ENCODE measurements at regions not wholly inside any gene's neighbourhood (a gene's known extent, or its start where the extent isn't known, plus 50 kb on each side); places are given as distances from the start of the nearest gene placed in this dataset.

- TF ChIP-seq, protein P1, sequence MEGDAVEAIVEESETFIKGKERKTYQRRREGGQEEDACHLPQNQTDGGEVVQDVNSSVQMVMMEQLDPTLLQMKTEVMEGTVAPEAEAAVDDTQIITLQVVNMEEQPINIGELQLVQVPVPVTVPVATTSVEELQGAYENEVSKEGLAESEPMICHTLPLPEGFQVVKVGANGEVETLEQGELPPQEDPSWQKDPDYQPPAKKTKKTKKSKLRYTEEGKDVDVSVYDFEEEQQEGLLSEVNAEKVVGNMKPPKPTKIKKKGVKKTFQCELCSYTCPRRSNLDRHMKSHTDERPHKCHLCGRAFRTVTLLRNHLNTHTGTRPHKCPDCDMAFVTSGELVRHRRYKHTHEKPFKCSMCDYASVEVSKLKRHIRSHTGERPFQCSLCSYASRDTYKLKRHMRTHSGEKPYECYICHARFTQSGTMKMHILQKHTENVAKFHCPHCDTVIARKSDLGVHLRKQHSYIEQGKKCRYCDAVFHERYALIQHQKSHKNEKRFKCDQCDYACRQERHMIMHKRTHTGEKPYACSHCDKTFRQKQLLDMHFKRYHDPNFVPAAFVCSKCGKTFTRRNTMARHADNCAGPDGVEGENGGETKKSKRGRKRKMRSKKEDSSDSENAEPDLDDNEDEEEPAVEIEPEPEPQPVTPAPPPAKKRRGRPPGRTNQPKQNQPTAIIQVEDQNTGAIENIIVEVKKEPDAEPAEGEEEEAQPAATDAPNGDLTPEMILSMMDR (IDR thresholded peaks at IDR 0.05), result no peak
- no peak for TF ChIP-seq POLR2A (IDR thresholded peaks at IDR 0.05)
These were observed 106.1 kb upstream of the PLXNC1 start for GRCh38 chr12:94042321-94042720.

Measured in lower leg skin (tissue), 3 donors.